GM12878 (cell line): ENCODE measurements at regions not wholly inside any gene's neighbourhood (a gene's known extent, or its start where the extent isn't known, plus 50 kb on each side); places are given as distances from the start of the nearest gene placed in this dataset.

Experiments used
- ATAC-seq: fragments of 200-7000 bp; cut with Tn5 transposase; 3 replicates; pipeline ENCODE4 v1.9.1; 2020; ENCODE audit warnings: mild to moderate bottlenecking, moderate library complexity
- BruUV-seq: library from RNA; stranded (reverse); fragments of 400-500 nt; replicated peaks from 2 replicates; lab custom pipeline; 2021; lab: Mats Ljungman, UMichigan
- CTCF ChIA-PET: fragments of 300-600 bp; sonication (Branson Sonifier 250); formaldehyde crosslinking; extraction: SDS; loops from one replicate; lab custom pipeline; 2021; ENCODE audit warnings: inconsistent platforms; lab: Yijun Ruan, JAX
- POLR2A ChIA-PET: fragments of 350-600 bp; formaldehyde crosslinking; extraction: SDS; loops from one replicate; lab custom pipeline; 2021; ENCODE audit warnings: inconsistent platforms; lab: Charles Lee
- RAD21 ChIA-PET: fragments of 300-600 bp; sonication (Branson Sonifier 250); formaldehyde crosslinking; loops from one replicate; lab custom pipeline; 2023; ENCODE audit warnings: antibody characterized with exemption; ENCODE audit not compliant: unreplicated experiment; lab: Charles Lee
- SMC1A ChIA-PET: fragments of 300-600 bp; sonication (Branson Sonifier 250); formaldehyde crosslinking; loops from one replicate; lab custom pipeline; 2023; ENCODE audit not compliant: unreplicated experiment, uncharacterized antibody; lab: Charles Lee
- DNase-seq: peaks from one replicate; pipeline ENCODE4 v3.0.0-alpha.2; 2011; ENCODE audit warnings: low read depth, low spot score
- FAIRE-seq: peaks from 3 replicates; lab custom pipeline; 2011; peaks lifted over from hg19 to GRCh38; lab: Jason Lieb, UNC
- H2AFZ ChIP-seq: 2 replicates; pipeline ENCODE4 v1.6.0; 2011; ENCODE audit warnings: low read depth, low read length, control low read depth; ENCODE audit not compliant: control insufficient read depth
- H3K27ac ChIP-seq: 2 replicates; pipeline ENCODE4 v1.5.1; 2011; ENCODE audit warnings: control low read depth; ENCODE audit not compliant: control insufficient read depth, insufficient read depth
- H3K27me3 ChIP-seq, 2 experiments: replicated peaks in 1 of 2; 2 replicates each; pipeline versions ENCODE4 v1.6.0 to v1.6.1; 2011; ENCODE audit warnings: low read length in 1 of 2; ENCODE audit not compliant: control insufficient read depth in 2 of 2, insufficient read depth in 2 of 2
- H3K36me3 ChIP-seq, 2 experiments: 2 replicates each; pipeline ENCODE4 v1.5.1; 2011; ENCODE audit warnings: low read length in 1 of 2; ENCODE audit not compliant: control insufficient read depth in 2 of 2, insufficient read depth in 2 of 2
- H3K4me1 ChIP-seq: 2 replicates; pipeline ENCODE4 v1.6.1; 2011; ENCODE audit warnings: mild to moderate bottlenecking, low read length, moderate library complexity, mixed read lengths; ENCODE audit not compliant: control insufficient read depth, insufficient read depth
- H3K4me2 ChIP-seq: 2 replicates; pipeline ENCODE4 v1.6.0; 2011; ENCODE audit warnings: control low read depth; ENCODE audit not compliant: control insufficient read depth, insufficient read depth
- H3K4me3 ChIP-seq: fragments of 200-600 bp; sonication (generic); 2 replicates; pipeline ENCODE4 v1.5.1; 2016
- H3K79me2 ChIP-seq: 2 replicates; pipeline ENCODE4 v1.6.0; 2011; ENCODE audit warnings: low read length; ENCODE audit not compliant: control insufficient read depth, insufficient read depth
- H3K9ac ChIP-seq: 2 replicates; pipeline ENCODE4 v1.8.0; 2011; ENCODE audit warnings: low read length, control low read depth, mixed read lengths; ENCODE audit not compliant: control insufficient read depth, insufficient read depth
- H3K9me3 ChIP-seq: replicated peaks from 3 replicates; pipeline ENCODE4 v1.5.1; 2011; ENCODE audit warnings: mild to moderate bottlenecking, low read length; ENCODE audit not compliant: control insufficient read depth, insufficient read depth
- H4K20me1 ChIP-seq: 2 replicates; pipeline ENCODE4 v1.6.0; 2011; ENCODE audit not compliant: control insufficient read depth, insufficient read depth
- FOXK2 ChIP-seq: fragments of 450-650 bp; IDR thresholded peaks from 2 replicates; pipeline ENCODE4 v1.6.1; 2017; ENCODE audit warnings: mild to moderate bottlenecking, moderate library complexity
- MEF2A ChIP-seq: IDR thresholded peaks from 2 replicates; pipeline ENCODE4 v1.6.1; 2011; ENCODE audit warnings: low read depth, mild to moderate bottlenecking, low read length, moderate library complexity; ENCODE audit not compliant: insufficient read depth
- PKNOX1 ChIP-seq: fragments of 450-650 bp; IDR thresholded peaks from 2 replicates; pipeline ENCODE4 v1.6.1; 2016; ENCODE audit warnings: mild to moderate bottlenecking
- POLR2AphosphoS2 ChIP-seq: IDR thresholded peaks from 2 replicates; pipeline ENCODE4 v1.6.1; 2011; ENCODE audit warnings: low read depth, mild to moderate bottlenecking, low read length, improper control_type of control experiment, moderate library complexity
- PRDM15 ChIP-seq: fragments of 450-650 bp; formaldehyde crosslinking; IDR thresholded peaks from 2 replicates; pipeline ENCODE4 v1.4.0; 2020; ENCODE audit warnings: mild to moderate bottlenecking, moderate library complexity
- SIN3A ChIP-seq: IDR thresholded peaks from 2 replicates; pipeline ENCODE4 v1.6.1; 2012; ENCODE audit warnings: low read depth, low read length, improper control_type of control experiment
- TAF1 ChIP-seq: IDR thresholded peaks from 2 replicates; pipeline ENCODE4 v1.6.1; 2011; ENCODE audit warnings: mild to moderate bottlenecking, low read depth, low read length, borderline replicate concordance
- ZSCAN29 ChIP-seq: fragments of 450-650 bp; IDR thresholded peaks from 2 replicates; pipeline ENCODE4 v1.6.1; 2017; ENCODE audit warnings: mild to moderate bottlenecking, moderate library complexity
- WGBS: methylation state at CpG from one replicate; pipeline ENCODE4 v1.1.6; 2016; ENCODE audit warnings: low lambda C conversion rate; ENCODE audit not compliant: insufficient replicate concordance, insufficient coverage; ENCODE audit errors: missing lambda C conversion rate; 5-methylcytosine and 5-hydroxymethylcytosine counted together
- in situ Hi-C: fragments of 300-500 bp; cut with MboI; formaldehyde crosslinking; loops from 9 replicates; pipeline ENCODE4 v1.14.3; 2018; ENCODE audit warnings: mixed read lengths
- intact Hi-C: fragments of 100-400 bp; cut with micrococcal nuclease; formaldehyde crosslinking; loops from one replicate; pipeline ENCODE4 v1.14.2; 2022; ENCODE audit not compliant: unreplicated experiment

GRCh38 chr12:73529231-73529630, 1008.4 kb upstream of the ATXN7L3B start:
- no peaks in the 10 kb centered on the region for H3K27me3 ChIP-seq
- ChIA-PET RAD21 (no interaction called here), CTCF (no interaction called here), POLR2A (no interaction called here), SMC1A (no interaction called here)
- DNase-seq (no peak), ATAC-seq (no peak), FAIRE-seq (no peak)
- TF ChIP-seq SIN3A, result no peak
- TF ChIP-seq ZSCAN29, result no peak
- no peak for TF ChIP-seq TAF1
- TF ChIP-seq PRDM15 (CRISPR knock-in tag), result no peak
- TF ChIP-seq PKNOX1, result no peak
- TF ChIP-seq FOXK2, result no peak
- no peak for TF ChIP-seq MEF2A
- no peak for TF ChIP-seq POLR2AphosphoS2
- intact Hi-C loops (no loop called here), in situ Hi-C loops (no loop called here)
- no peaks in the 10 kb centered on the region for H4K20me1 ChIP-seq
- no peak overlapping the region for H3K4me2 ChIP-seq
- H2AFZ ChIP-seq, result no peak overlapping the region
- no peaks in the 10 kb centered on the region for H3K36me3 ChIP-seq
- no peaks in the 10 kb centered on the region for H3K4me1 ChIP-seq
- H3K27ac ChIP-seq, result no peak overlapping the region
- H3K9ac ChIP-seq, result no peak overlapping the region
- no peaks in the 10 kb centered on the region for H3K79me2 ChIP-seq
- 0% methylated on average over 1 of the region's 1 CpG for WGBS
- BruUV-seq, result no TSS peak
- no peak overlapping the region for H3K4me3 ChIP-seq
- H3K9me3 ChIP-seq, result no peaks in the 10 kb centered on the region
